WTC11 (cell line): ENCODE measurements at regions not wholly inside any gene's neighbourhood (a gene's known extent, or its start where the extent isn't known, plus 50 kb on each side); places are given as distances from the start of the nearest gene placed in this dataset.

ENCODE experiments used
- ATAC-seq: fragments of 200-7000 bp; cut with Tn5 transposase; 2 replicates; pipeline ENCODE4 v1.10.0; 2021; ENCODE audit warnings: mild to moderate bottlenecking, moderate library complexity
- CTCF ChIA-PET: fragments of 300-600 bp; sonication (Branson Sonifier 250); formaldehyde crosslinking; loops from one replicate; lab custom pipeline; 2021; ENCODE audit warnings: antibody characterized with exemption; lab: Charles Lee
- POLR2A ChIA-PET: fragments of 350-600 bp; sonication (Branson Sonifier 250); formaldehyde crosslinking; loops from one replicate; lab custom pipeline; 2021; ENCODE audit warnings: antibody characterized with exemption; lab: Charles Lee
- DNase-seq: peaks from one replicate; pipeline ENCODE4 v3.0.0; 2021; ENCODE audit warnings: low spot score
- H3K27ac Mint-ChIP-seq: 2 replicates; pipeline ENCODE4 v1.8.0; 2021; ENCODE audit warnings: mixed read lengths
- H3K27me3 Mint-ChIP-seq: 2 replicates; pipeline ENCODE4 v1.8.0; 2021; ENCODE audit warnings: low read depth, mild to moderate bottlenecking, moderate library complexity, mixed read lengths
- H3K36me3 Mint-ChIP-seq: 2 replicates; pipeline ENCODE4 v1.8.0; 2021; ENCODE audit warnings: mixed read lengths
- H3K4me1 Mint-ChIP-seq: 2 replicates; pipeline ENCODE4 v1.8.0; 2022; ENCODE audit warnings: mixed read lengths
- H3K4me3 Mint-ChIP-seq: 2 replicates; pipeline ENCODE4 v1.8.0; 2021; ENCODE audit warnings: mild to moderate bottlenecking, moderate library complexity, mixed read lengths
- H3K9me3 Mint-ChIP-seq: 2 replicates; pipeline ENCODE4 v1.8.0; 2021; ENCODE audit warnings: mixed read lengths
- CREM ChIP-seq: sonication (generic); formaldehyde crosslinking; IDR thresholded peaks from 2 replicates; pipeline ENCODE4 v1.8.1; 2022; ENCODE audit warnings: mild to moderate bottlenecking, missing genetic modification reagents, moderate library complexity
- GRHL2 ChIP-seq: fragments of 250-450 bp; sonication (Bioruptor Pico); IDR thresholded peaks from 2 replicates; pipeline ENCODE4 v1.8.0; 2022; ENCODE audit warnings: mild to moderate bottlenecking, moderate library complexity; ENCODE audit not compliant: insufficient replicate concordance, severe bottlenecking
- JUN ChIP-seq: sonication (generic); formaldehyde crosslinking; IDR thresholded peaks from 2 replicates; pipeline ENCODE4 v1.8.0; 2023; ENCODE audit warnings: mild to moderate bottlenecking, missing genetic modification reagents
- NR1H2 ChIP-seq: sonication (generic); formaldehyde crosslinking; IDR thresholded peaks from 2 replicates; pipeline ENCODE4 v1.9.0; 2021; ENCODE audit warnings: mild to moderate bottlenecking, moderate library complexity, missing genetic modification reagents
- NR2C2 ChIP-seq: sonication (generic); formaldehyde crosslinking; IDR thresholded peaks from 2 replicates; pipeline ENCODE4 v1.8.0; 2022; ENCODE audit warnings: mild to moderate bottlenecking, missing genetic modification reagents
- NR3C1 ChIP-seq: sonication (generic); formaldehyde crosslinking; conservative IDR thresholded peaks from 2 replicates; pipeline ENCODE4 v1.8.1; 2023; ENCODE audit warnings: low read depth, mild to moderate bottlenecking, missing genetic modification reagents
- SMAD4 ChIP-seq: sonication (generic); formaldehyde crosslinking; IDR thresholded peaks from 2 replicates; pipeline ENCODE4 v1.8.0; 2022; ENCODE audit warnings: mild to moderate bottlenecking, missing genetic modification reagents
- SOX15 ChIP-seq: fragments of 250-450 bp; sonication (Bioruptor Pico); IDR thresholded peaks from 2 replicates; pipeline ENCODE4 v1.9.0; 2021; ENCODE audit warnings: mild to moderate bottlenecking
- SP1 ChIP-seq: sonication (generic); formaldehyde crosslinking; conservative IDR thresholded peaks from 2 replicates; pipeline ENCODE4 v1.8.1; 2022; ENCODE audit warnings: missing genetic modification reagents
- TEAD4 ChIP-seq: sonication (generic); formaldehyde crosslinking; IDR thresholded peaks from 2 replicates; pipeline ENCODE4 v1.8.0; 2022; ENCODE audit warnings: mild to moderate bottlenecking, missing genetic modification reagents
- ZNF121 ChIP-seq: sonication (generic); formaldehyde crosslinking; IDR thresholded peaks from 2 replicates; pipeline ENCODE4 v1.8.0; 2023; ENCODE audit warnings: missing genetic modification reagents
- ZNF263 ChIP-seq: sonication (generic); formaldehyde crosslinking; IDR thresholded peaks from 2 replicates; pipeline ENCODE4 v1.8.1; 2022; ENCODE audit warnings: low read depth, mild to moderate bottlenecking, moderate library complexity, missing genetic modification reagents
- ZNF317 ChIP-seq: sonication (generic); formaldehyde crosslinking; IDR thresholded peaks from 2 replicates; pipeline ENCODE4 v1.8.1; 2023; ENCODE audit warnings: low read depth, mild to moderate bottlenecking, moderate library complexity, missing genetic modification reagents, borderline replicate concordance
- TF ChIP-seq, protein P1 (sequence below): sonication (generic); formaldehyde crosslinking; IDR thresholded peaks from 2 replicates; pipeline ENCODE4 v1.8.1; 2023; ENCODE audit warnings: mild to moderate bottlenecking, missing genetic modification reagents, borderline replicate concordance
- TF ChIP-seq, protein P2 (sequence below): sonication (generic); formaldehyde crosslinking; IDR thresholded peaks from 2 replicates; pipeline ENCODE4 v1.8.0; 2022; ENCODE audit warnings: mild to moderate bottlenecking, missing genetic modification reagents
- TF ChIP-seq, protein P3 (sequence below): fragments of 250-450 bp; sonication (Bioruptor Pico); IDR thresholded peaks from 2 replicates; pipeline ENCODE4 v1.9.0; 2021; ENCODE audit warnings: moderate library complexity, mild to moderate bottlenecking, inconsistent platforms, borderline replicate concordance
- TF ChIP-seq, protein P4 (sequence below): sonication (generic); formaldehyde crosslinking; IDR thresholded peaks from 2 replicates; pipeline ENCODE4 v1.8.0; 2023; ENCODE audit warnings: missing genetic modification reagents, mild to moderate bottlenecking, borderline replicate concordance

DNA sequence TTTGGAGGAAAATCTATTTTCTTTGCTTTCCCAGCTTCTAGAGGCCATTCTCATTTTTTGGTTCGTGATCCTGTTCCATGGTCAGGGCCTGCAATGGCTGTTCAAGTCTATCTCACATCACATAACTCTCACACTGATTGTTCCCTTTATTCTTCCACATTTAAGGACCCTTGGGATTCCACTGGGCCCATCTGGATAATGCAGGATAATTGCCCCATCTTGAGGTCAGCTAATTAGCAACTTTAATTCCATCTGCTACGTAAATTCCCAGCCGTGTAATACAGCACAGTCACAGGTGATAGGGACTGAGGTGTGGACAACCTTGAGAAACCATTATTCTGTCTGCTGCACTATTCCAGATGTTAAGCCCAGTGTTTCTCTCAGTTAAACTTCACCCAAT, 311.6 kb upstream of the CNTN4 start (continued):
- TF ChIP-seq NR3C1: no peak
- TF ChIP-seq ZNF121: no peak

DNA sequence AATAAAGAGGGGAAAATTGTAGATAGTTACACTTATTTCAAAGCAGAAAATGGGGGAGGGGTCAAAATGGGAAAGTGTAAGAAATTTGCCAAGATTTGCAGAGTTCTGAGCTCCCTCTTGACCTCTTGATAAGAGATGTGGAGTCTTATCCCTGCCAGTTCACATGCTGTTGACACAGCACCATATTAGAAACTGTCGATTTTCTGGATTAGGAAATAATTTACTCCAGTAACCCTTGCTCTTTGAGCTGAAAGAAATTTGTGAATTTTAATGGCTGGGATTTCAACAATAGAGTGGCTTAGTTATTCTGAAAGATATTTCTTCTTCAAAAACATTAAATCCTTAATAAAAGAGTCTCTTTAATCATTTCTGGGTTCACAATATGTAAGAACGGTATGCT, 306.2 kb upstream of the CNTN4 start:
- peaks cover 2% of the 10 kb centered on the region; the same call in 1 of the 2 replicates for H3K27me3 Mint-ChIP-seq
- H3K27ac Mint-ChIP-seq: no peak overlapping the region
- peaks cover 51% of the 10 kb centered on the region for H3K9me3 Mint-ChIP-seq
- POLR2A ChIA-PET: no interaction called here
- no peak overlapping the region for H3K4me3 Mint-ChIP-seq
- TF ChIP-seq GRHL2 (CRISPR knock-in tag): no peak
- TF ChIP-seq, protein P1, sequence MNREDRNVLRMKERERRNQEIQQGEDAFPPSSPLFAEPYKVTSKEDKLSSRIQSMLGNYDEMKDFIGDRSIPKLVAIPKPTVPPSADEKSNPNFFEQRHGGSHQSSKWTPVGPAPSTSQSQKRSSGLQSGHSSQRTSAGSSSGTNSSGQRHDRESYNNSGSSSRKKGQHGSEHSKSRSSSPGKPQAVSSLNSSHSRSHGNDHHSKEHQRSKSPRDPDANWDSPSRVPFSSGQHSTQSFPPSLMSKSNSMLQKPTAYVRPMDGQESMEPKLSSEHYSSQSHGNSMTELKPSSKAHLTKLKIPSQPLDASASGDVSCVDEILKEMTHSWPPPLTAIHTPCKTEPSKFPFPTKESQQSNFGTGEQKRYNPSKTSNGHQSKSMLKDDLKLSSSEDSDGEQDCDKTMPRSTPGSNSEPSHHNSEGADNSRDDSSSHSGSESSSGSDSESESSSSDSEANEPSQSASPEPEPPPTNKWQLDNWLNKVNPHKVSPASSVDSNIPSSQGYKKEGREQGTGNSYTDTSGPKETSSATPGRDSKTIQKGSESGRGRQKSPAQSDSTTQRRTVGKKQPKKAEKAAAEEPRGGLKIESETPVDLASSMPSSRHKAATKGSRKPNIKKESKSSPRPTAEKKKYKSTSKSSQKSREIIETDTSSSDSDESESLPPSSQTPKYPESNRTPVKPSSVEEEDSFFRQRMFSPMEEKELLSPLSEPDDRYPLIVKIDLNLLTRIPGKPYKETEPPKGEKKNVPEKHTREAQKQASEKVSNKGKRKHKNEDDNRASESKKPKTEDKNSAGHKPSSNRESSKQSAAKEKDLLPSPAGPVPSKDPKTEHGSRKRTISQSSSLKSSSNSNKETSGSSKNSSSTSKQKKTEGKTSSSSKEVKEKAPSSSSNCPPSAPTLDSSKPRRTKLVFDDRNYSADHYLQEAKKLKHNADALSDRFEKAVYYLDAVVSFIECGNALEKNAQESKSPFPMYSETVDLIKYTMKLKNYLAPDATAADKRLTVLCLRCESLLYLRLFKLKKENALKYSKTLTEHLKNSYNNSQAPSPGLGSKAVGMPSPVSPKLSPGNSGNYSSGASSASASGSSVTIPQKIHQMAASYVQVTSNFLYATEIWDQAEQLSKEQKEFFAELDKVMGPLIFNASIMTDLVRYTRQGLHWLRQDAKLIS: no peak
- no peak for TF ChIP-seq NR1H2 (CRISPR knock-in tag)
- no peak for TF ChIP-seq JUN
- TF ChIP-seq CREM (CRISPR knock-in tag): no peak
- no peak for TF ChIP-seq NR2C2 (CRISPR knock-in tag)
- no peak for TF ChIP-seq ZNF317 (CRISPR knock-in tag)
- no peak for TF ChIP-seq SP1
- TF ChIP-seq, protein P2, sequence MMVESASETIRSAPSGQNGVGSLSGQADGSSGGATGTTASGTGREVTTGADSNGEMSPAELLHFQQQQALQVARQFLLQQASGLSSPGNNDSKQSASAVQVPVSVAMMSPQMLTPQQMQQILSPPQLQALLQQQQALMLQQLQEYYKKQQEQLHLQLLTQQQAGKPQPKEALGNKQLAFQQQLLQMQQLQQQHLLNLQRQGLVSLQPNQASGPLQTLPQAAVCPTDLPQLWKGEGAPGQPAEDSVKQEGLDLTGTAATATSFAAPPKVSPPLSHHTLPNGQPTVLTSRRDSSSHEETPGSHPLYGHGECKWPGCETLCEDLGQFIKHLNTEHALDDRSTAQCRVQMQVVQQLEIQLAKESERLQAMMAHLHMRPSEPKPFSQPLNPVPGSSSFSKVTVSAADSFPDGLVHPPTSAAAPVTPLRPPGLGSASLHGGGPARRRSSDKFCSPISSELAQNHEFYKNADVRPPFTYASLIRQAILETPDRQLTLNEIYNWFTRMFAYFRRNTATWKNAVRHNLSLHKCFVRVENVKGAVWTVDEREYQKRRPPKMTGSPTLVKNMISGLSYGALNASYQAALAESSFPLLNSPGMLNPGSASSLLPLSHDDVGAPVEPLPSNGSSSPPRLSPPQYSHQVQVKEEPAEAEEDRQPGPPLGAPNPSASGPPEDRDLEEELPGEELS (CRISPR knock-in tag): no peak
- no peak for TF ChIP-seq TEAD4 (CRISPR knock-in tag)
- TF ChIP-seq ZNF263 (CRISPR knock-in tag): no peak
- TF ChIP-seq, protein P3, sequence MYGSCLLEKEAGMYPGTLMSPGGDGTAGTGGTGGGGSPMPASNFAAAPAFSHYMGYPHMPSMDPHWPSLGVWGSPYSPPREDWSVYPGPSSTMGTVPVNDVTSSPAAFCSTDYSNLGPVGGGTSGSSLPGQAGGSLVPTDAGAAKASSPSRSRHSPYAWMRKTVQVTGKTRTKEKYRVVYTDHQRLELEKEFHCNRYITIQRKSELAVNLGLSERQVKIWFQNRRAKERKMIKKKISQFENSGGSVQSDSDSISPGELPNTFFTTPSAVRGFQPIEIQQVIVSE (CRISPR knock-in tag): no peak
- TF ChIP-seq, protein P4, sequence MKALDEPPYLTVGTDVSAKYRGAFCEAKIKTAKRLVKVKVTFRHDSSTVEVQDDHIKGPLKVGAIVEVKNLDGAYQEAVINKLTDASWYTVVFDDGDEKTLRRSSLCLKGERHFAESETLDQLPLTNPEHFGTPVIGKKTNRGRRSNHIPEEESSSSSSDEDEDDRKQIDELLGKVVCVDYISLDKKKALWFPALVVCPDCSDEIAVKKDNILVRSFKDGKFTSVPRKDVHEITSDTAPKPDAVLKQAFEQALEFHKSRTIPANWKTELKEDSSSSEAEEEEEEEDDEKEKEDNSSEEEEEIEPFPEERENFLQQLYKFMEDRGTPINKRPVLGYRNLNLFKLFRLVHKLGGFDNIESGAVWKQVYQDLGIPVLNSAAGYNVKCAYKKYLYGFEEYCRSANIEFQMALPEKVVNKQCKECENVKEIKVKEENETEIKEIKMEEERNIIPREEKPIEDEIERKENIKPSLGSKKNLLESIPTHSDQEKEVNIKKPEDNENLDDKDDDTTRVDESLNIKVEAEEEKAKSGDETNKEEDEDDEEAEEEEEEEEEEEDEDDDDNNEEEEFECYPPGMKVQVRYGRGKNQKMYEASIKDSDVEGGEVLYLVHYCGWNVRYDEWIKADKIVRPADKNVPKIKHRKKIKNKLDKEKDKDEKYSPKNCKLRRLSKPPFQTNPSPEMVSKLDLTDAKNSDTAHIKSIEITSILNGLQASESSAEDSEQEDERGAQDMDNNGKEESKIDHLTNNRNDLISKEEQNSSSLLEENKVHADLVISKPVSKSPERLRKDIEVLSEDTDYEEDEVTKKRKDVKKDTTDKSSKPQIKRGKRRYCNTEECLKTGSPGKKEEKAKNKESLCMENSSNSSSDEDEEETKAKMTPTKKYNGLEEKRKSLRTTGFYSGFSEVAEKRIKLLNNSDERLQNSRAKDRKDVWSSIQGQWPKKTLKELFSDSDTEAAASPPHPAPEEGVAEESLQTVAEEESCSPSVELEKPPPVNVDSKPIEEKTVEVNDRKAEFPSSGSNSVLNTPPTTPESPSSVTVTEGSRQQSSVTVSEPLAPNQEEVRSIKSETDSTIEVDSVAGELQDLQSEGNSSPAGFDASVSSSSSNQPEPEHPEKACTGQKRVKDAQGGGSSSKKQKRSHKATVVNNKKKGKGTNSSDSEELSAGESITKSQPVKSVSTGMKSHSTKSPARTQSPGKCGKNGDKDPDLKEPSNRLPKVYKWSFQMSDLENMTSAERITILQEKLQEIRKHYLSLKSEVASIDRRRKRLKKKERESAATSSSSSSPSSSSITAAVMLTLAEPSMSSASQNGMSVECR (CRISPR knock-in tag): no peak
- TF ChIP-seq SMAD4 (CRISPR knock-in tag): no peak
- TF ChIP-seq SOX15 (CRISPR knock-in tag): no peak
- TF ChIP-seq, all 79 proteins: peak for 0
- peaks cover 44% of the 10 kb centered on the region for H3K36me3 Mint-ChIP-seq
- no peaks in the 10 kb centered on the region for H3K4me1 Mint-ChIP-seq
- CTCF ChIA-PET: no interaction called here
- DNase-seq: no peak
- no peak for ATAC-seq
